Glutamatergic neuron (in vitro differentiated cells): ENCODE measurements at regions not wholly inside any gene's neighbourhood (a gene's known extent, or its start where the extent isn't known, plus 50 kb on each side); places are given as distances from the start of the nearest gene placed in this dataset.

Experiments used
- DNase-seq: peaks from one replicate; pipeline ENCODE4 v3.0.0; 2022
- H3K27ac Mint-ChIP-seq: one replicate; pipeline ENCODE4 v1.8.0; 2020; ENCODE audit warnings: mild to moderate bottlenecking, mixed read lengths, inconsistent platforms; ENCODE audit not compliant: unreplicated experiment
- H3K27me3 Mint-ChIP-seq: one replicate; pipeline ENCODE4 v1.8.0; 2020; ENCODE audit warnings: mild to moderate bottlenecking, moderate library complexity, mixed read lengths, inconsistent platforms; ENCODE audit not compliant: unreplicated experiment
- H3K36me3 Mint-ChIP-seq: one replicate; pipeline ENCODE4 v1.8.0; 2020; ENCODE audit warnings: mild to moderate bottlenecking, mixed read lengths, inconsistent platforms; ENCODE audit not compliant: unreplicated experiment
- H3K4me1 Mint-ChIP-seq: one replicate; pipeline ENCODE4 v1.8.0; 2020; ENCODE audit warnings: mild to moderate bottlenecking, low read depth, mixed read lengths, inconsistent platforms; ENCODE audit not compliant: unreplicated experiment
- H3K4me3 Mint-ChIP-seq: one replicate; pipeline ENCODE4 v1.8.0; 2020; ENCODE audit warnings: mild to moderate bottlenecking, mixed read lengths, inconsistent platforms; ENCODE audit not compliant: unreplicated experiment
- H3K9me3 Mint-ChIP-seq: one replicate; pipeline ENCODE4 v1.8.0; 2020; ENCODE audit warnings: mild to moderate bottlenecking, moderate library complexity, mixed read lengths, inconsistent platforms; ENCODE audit not compliant: unreplicated experiment
- CTCF ChIP-seq: fragments of 200-600 bp; sonication (generic); IDR thresholded peaks from one replicate; pipeline ENCODE4 v1.5.0; 2021; ENCODE audit not compliant: partially characterized antibody, unreplicated experiment

- TF ChIP-seq CTCF: no peak
- no peak overlapping the region for H3K4me3 Mint-ChIP-seq
- H3K27ac Mint-ChIP-seq: no peak overlapping the region
- no peak for DNase-seq
- H3K4me1 Mint-ChIP-seq: no peaks in the 10 kb centered on the region
- no peaks in the 10 kb centered on the region for H3K36me3 Mint-ChIP-seq
- no peaks in the 10 kb centered on the region for H3K27me3 Mint-ChIP-seq
- H3K9me3 Mint-ChIP-seq: no peaks in the 10 kb centered on the region
Measured at GRCh38 chr13:34758628-34759027, 183.4 kb upstream of the NBEA start.

- DNase-seq: no peak
- Mint-ChIP-seq H3K4me1 (no peaks in the 10 kb centered on the region), H3K9me3 (no peaks in the 10 kb centered on the region), H3K27ac (no peak overlapping the region), H3K4me3 (no peak overlapping the region), H3K36me3 (no peaks in the 10 kb centered on the region), H3K27me3 (no peaks in the 10 kb centered on the region)
- no peak for TF ChIP-seq CTCF
Measured at GRCh38 chr13:34762312-34762711, 179.8 kb upstream of the NBEA start.

- DNase-seq: no peak
- TF ChIP-seq CTCF: no peak
- Mint-ChIP-seq H3K4me1 (no peaks in the 10 kb centered on the region), H3K4me3 (no peak overlapping the region), H3K27ac (no peak overlapping the region), H3K36me3 (no peaks in the 10 kb centered on the region), H3K9me3 (no peaks in the 10 kb centered on the region), H3K27me3 (no peaks in the 10 kb centered on the region)
Measured at GRCh38 chr13:34764246-34764645, 177.8 kb upstream of the NBEA start.

GRCh38 chr13:34765446-34766180, 176.5 kb upstream of the NBEA start:
- no peak for TF ChIP-seq CTCF
- no peaks in the 10 kb centered on the region for H3K27me3 Mint-ChIP-seq
- H3K9me3 Mint-ChIP-seq: no peaks in the 10 kb centered on the region
- H3K27ac Mint-ChIP-seq: no peak overlapping the region
- H3K4me1 Mint-ChIP-seq: no peaks in the 10 kb centered on the region
- no peak for DNase-seq
- H3K36me3 Mint-ChIP-seq: no peaks in the 10 kb centered on the region
- no peak overlapping the region for H3K4me3 Mint-ChIP-seq

- no peaks in the 10 kb centered on the region for H3K9me3 Mint-ChIP-seq
- no peak overlapping the region for H3K27ac Mint-ChIP-seq
- H3K27me3 Mint-ChIP-seq: no peaks in the 10 kb centered on the region
- no peaks in the 10 kb centered on the region for H3K4me1 Mint-ChIP-seq
- H3K36me3 Mint-ChIP-seq: no peaks in the 10 kb centered on the region
- no peak for TF ChIP-seq CTCF
- H3K4me3 Mint-ChIP-seq: no peak overlapping the region
- no peak for DNase-seq
Measured at GRCh38 chr13:34767778-34768177, 174.3 kb upstream of the NBEA start.
